ENCODE measurements at regions not wholly inside any gene's neighbourhood (a gene's known extent, or its start where the extent isn't known, plus 50 kb on each side); places are given as distances from the start of the nearest gene placed in this dataset.
"Not testable (repeated sequence)": the region's sequence is repeated elsewhere in the genome, so short reads cannot be mapped to it uniquely, and the experiment has no call there.

DNA sequence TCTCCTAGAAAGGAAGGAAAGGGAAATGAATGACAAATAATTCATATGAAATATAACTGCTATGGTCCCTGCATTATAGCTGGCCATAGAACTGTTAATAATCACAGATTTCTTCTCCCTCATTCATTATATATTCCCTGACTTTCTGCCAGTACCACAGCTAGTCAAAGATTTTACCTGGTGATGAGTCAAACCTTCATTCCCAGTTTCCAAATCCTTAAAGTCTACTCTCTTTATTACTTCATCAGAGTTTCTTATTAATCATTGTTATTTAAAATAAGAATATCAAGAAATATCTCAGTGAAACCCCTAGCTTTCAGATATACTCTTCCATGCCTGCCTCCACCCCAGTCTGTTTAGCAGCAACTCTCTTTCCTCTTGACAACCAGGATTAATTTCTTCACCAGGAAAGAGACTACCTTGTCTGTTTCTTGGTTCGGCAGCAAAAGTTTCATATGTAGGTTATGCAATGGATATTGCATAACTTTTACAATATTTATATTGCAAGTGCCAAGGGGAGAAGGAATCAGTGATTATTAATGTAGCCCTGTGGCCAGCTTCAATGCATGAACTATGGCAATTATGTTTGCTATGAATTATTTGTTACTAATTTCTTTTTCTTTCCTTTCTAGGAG, 533.8 kb downstream of the FBXO15 start:
- DNase-seq = no peak

DNA sequence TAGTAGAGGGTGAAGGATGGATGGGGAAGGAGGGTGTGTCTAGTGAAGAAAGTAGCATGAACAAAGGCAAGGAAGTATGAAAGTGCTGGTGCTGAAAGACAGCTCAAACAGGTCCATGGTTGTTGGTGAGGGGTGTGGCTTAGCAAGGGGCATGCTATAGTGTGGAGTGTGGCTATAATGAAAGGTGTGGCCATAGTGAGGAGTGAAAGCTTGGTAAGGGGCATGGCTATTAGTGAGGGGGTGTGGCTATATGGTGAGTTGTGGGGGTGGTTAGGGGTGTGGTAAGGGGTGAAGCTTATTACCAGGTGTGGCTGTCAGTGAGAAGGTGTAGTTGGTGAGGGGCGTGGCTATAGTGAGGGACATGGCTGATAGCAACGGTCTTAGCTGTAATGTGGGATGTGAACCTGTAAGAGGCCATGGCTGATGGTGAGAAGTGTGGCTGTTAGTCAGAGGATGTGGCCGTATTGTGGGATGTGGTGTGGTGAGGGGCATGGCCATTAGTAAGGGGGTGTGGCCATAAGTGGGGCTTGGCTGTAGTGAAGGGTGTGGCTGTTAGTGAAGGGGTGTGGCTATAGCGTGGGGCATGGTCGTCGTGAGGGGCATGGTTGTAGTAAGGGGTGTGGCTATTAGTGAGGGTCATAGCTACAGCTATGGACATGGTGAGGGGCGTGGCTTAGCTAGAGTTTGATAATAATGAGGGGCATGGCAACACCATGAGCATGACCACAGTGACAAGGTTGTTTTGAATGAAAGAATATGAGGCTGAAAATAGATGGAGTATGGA, 549.6 kb downstream of the FBXO15 start:
- DNase-seq = no peak

DNA sequence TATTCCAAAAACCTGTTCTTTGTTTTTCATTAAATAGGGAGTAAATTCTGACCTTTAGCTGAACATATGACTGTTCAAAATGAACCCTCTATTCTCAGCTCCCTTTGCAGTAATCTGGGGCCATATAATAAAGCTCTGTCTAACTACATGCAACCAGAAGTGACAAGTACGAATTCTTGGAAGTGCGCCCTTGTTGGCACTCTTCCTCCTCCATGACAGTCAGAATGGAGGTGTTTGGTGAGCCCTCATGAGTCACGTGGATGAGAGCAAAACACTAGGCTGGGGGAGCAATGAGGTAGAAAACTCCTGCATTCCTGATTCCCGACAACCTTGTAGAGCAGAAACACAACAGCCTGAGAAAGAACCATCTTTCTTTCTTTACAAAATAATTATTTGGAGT, 552.9 kb downstream of the FBXO15 start:
- DNase-seq = no peak

DNA sequence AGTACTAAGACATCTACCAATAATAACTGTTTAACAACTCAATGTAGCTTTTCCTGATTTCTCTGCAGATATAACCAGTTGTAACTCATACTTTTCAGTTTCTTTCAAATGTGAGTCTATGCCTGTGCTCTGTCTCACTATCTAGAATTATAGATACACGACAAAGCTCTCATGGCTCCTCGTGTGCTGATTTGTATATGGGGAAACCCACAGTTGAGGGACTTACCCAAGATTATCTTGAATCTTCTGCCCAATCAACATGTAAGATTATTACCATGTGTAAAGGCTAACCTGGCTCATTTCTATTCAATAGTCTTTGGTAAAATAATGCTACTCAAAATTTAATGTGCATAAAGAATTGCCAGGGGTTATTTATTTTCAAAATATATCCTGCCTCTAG, 554.4 kb downstream of the FBXO15 start:
- no peak for DNase-seq

DNA sequence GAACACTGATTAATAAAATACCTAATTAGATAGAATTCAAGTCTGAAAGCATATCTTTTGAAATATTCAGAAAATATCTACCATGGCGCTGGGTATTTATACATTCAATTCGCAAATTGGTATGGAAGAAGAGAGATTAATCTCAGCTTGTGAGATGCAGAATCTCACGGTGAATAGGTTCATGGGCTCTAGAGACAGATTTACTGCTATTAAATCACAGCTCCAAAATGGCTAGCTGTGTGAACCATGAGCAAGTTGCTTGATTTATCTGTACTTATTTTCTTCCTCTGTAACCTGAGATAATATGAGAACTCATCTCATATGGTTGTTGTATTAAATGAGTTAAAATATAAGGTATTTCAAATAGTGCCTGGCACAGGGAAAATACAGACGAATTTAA, 556.7 kb downstream of the FBXO15 start:
- DNase-seq = no peak

DNA sequence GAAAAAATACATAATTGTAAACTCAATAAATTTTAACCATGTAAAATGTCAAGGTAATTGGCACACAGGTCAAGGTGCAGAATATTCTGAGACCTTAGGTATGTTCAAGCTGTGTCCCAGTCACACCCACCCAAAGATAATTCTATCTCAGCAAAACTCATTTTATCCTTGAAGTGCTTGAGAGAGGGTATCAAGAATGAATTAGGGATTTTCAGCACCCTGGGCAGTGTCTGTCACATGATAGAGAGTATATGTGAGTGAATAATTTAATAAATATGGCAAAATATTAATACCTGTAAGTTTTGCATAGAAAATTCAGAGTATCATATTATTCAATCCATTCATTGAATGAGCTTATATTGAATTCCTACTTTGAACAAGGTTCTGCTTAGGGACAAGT, 567.9 kb downstream of the FBXO15 start:
- no peak for DNase-seq

DNA sequence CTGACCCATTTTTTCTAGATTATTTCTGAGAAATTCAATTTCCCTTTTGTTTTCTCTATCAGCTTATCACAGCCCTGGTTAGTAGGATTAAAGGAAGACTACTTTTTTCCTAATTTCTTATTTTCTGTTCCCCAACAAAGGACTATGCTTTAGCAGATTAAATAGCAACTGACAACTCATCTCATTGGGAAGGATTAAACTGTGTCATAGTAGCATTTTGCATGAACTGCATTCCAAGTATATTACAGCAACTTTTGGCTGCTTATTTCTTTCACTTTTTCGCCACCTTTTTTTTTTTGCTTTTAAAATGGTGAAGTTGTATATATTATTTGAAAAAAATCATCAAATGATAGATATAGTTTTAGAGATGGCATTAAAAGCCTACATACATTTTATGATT, 570.3 kb downstream of the FBXO15 start:
- DNase-seq = no peak

DNA sequence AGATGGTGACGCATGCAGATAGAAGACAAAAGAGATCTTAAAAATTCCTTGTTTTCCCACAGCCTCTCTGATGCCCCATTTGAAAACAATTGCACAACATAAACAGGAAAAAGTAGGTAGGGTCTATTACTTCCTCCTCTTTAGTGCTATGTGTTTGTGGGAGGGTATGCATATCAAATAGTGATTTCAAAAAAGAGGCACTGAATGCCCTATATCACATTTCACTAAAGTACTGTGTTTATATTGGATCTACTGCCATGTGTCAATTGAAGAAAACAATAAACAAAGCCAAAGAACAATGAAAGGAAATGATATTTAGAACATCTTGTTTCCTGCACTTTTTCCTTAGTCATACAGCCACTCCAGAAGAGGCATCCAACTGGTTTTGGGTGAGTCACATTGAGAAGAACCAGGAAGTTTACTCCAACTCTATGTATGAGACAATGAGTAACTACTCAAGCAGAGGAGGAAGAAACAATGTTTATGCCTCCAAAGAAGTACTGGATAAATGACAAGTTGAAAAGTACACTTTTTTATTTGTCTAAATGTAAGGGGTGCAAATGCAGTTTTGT, 583.6 kb downstream of the FBXO15 start:
- DNase-seq = no peak

DNA sequence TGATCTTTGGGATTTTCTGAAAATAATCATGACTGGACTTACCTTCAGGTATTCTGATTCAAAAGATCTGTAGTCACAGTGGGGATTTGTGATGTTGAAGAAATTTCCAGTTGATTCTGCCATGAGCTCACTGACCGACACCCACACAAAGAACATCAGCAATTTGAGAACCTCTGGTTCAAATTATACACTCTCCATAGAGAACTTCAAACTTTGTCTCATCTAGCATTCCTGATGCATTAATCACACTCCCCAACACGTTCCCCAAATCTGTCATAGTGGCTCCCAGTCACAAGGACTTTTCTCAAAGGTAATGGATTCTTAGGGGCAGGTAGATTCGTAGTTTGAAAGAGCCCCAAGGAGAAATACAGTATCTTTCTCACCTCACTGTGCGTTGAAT, 584.3 kb downstream of the FBXO15 start:
- no peak for DNase-seq

DNA sequence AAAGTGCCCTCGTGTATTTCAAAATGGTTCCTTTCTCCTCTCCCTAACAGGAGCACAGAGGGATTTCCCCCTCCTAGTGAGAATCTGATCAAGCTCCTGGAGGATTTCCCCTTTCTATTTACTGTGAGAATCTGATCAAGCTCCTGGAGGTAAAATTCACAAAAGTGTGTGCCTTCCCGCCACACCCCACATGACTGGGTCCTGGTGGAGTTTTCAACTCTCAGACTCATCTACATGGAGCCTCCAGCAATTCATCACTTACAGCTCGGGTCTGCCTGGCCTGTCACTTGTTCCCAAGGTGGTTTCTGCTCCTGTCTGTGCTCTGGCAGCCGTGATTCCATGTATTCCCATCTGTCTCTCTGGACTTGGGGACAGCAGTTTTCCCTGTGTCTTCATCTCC, 590.7 kb downstream of the FBXO15 start:
- DNase-seq = no peak

DNA sequence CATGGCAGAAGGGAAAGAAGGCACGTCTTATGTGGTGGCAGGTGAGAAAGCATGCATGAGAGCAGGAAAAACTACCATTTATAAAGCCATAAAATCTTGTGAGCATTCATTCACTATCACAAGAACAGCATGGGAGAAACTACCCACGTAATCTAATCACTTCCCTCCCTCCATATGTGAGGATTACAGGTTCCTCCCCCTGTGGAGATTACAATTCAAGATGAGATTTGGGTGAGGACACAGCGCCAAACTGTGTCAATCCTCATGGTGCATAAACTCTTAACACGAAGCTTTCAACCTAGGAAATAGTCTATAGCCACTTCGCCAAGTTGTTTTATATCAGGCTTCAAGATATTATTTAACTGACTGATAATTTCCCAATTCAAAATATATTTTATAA, 595.5 kb downstream of the FBXO15 start:
- DNase-seq = no peak

DNA sequence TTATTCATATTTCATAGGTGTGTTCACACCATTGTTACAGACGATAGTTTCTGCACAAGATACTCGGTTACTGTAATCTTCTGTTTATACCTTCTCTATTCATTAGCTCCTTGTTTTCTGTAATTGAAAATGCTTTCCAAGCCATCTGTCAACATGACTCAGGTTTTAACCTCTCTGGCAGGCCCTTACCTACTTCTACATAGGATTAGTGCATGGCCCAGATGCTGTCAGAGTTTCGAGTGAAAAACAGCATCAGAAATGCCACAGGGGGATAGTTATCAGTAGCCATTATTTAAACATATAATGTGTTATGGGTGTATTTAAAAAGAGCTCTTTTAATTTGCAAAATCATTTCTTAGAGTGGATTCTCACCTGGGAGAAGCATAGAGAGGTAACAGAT, 596.4 kb downstream of the FBXO15 start:
- no peak for DNase-seq

DNA sequence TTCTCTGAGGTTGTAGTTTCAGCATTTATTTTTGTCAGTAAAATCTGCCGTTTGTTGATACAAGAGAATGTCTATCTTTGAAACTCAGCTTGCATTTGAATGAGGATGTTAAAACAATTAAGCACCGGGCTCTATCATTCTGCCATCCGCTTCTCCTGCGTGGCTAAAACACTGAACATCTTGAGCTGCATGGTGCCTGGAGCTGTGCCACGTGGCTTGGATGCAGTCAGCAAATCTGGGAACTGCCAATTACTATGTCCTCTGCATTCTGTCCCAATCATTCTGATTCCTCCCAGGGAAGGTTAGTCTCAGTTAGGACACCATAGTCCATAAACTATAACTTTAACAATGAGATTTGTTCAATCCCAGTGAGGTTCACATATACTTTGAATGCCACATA, 598.4 kb downstream of the FBXO15 start:
- no peak for DNase-seq

DNA sequence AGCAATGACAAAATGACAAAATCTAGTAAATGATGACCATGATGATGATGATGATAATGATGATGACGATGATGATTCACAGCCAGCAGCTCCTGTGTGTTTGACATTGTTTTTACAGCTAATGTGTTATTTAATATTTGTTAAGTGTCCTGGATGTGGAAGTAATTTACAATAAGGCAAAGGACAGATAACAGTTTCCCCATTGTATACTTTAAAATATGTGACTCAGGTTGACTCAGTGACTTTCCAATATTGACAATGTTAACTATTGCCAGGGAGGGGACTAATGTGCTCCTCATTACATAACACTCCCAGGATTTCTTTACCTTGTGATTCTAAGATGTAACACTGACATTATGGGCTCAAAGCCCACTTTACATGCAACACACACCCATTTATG, 602.2 kb downstream of the FBXO15 start:
- no peak for DNase-seq

DNA sequence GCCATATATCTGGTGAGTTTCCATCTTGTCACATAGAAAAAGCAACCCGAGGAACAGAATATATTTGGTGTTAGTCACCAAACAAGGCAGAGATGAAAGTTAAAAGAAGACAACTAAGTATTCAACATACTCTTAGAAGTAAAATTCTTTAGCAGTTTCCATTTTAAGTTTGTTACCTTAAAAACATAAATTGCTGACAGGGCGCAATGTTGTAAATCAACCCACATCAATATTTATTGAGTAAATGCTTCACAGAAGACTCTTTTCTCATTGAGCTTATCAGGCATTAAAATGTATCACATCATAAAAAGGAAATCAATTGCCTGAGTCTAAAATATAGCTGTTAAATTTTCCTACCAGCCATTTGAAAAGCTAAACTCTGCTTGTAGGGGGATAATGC, 603.0 kb downstream of the FBXO15 start:
- DNase-seq = no peak

DNA sequence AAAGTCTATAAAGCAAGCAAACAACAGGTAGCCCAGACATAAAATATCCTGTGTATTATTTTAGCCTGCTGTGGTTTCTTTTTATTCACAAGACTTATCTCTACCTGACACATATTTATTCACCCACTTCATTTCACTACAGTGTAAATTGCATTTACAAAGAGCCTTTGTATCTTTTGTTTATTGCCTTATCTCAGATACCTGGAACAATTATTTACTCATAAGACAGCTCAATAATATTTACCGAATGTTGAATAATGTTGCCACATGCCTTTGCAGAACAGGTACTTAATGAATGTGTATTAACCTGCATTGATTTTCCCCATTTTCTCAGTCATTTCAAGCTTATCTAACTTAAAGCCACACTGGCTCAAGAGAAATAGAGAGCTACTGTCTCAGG, 603.6 kb downstream of the FBXO15 start:
- DNase-seq = no peak

DNA sequence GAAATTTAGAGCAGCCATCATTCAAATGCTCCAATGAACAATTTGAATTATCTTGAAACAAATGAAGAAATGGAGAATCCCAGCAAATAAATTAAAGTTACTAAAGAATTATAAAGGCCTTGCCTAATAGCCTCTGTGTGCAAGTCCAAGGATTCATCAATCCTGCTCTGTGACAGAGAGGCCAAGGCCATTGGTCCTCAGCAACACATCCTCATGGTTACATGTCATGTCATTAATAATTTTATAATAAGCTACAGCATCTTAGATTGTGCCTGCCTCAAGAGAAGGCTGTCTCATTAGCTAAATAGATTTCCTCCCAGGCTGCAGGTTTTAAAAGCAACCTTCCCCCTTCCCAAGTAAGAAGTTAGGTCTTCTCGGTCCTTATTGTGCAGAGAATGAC, 611.6 kb downstream of the FBXO15 start:
- no peak for DNase-seq

DNA sequence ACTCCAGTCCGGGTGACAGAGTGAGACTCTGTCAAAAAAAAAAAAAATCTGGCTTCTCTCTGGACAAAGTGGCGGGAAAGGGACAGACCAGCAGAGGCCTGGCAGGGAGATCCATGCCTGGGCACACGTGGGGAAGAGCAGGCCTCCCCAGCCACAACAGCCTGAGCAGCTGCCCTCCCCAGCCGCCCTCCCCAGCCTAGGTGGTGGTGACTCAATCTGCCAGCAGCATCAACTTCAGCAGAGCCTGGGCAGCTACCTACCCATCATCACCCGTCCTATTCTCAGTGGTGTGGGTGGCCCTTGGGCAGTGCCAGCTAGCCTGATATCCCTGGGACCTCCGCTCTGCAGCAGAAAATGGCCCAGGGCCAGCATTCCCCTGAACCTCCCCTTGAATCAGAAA, 612.4 kb downstream of the FBXO15 start:
- DNase-seq = no peak

DNA sequence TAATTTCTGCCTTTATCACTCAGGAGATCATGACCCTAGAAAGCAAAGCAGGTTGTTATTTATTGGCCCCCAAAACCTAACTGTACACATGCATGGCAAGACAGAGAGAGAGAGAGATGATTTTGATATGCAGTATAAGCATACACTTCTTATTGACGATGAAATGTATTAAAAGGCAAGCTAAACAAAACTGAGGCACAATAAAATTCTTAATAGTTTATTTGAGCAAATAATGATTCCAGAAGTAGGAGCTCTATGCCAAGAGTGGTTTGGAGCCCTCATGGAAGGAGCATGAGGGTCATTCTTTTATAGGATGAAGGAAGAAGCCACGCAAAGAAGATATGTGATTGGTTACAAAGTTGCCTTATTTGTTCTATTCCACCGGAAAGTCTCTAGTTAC, 616.0 kb downstream of the FBXO15 start:
- no peak for DNase-seq

DNA sequence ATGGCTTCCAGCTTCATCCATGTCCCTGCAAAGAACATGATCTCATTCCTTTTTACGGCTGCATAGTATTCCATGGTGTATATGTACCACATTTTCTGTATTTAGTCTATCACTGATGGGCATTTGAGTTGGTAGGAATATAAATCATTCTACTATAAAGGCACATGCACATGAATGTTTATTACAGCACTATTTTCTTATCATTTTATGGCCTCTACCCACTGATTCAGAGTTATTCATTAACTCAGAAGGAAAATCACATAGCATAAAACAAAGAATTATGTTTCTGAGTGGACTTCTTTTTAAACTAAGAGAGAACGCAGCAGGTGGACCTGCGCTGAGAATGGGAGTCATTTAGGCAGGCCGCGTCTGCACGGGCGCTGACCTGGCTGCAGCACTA, 619.6 kb downstream of the FBXO15 start:
- no peak for DNase-seq

DNA sequence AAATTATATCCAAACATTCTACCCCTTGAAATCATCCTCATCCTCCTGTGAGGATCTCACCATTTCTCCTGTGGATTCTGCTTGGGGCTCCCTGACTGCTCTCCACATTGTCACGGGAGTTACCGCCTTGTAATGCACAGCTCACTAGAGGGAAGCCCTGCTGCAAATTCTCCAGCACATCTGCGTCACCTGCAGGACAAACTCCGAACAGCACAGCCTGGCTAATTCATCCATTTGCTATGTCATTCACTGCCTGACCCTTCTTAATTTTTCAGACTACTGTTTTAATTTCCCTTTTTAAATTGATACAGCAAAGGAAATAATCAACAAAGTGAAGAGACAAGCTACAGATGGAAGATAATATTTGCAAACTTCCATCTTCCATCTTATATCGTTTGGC, 627.4 kb downstream of the FBXO15 start:
- no peak for DNase-seq

DNA sequence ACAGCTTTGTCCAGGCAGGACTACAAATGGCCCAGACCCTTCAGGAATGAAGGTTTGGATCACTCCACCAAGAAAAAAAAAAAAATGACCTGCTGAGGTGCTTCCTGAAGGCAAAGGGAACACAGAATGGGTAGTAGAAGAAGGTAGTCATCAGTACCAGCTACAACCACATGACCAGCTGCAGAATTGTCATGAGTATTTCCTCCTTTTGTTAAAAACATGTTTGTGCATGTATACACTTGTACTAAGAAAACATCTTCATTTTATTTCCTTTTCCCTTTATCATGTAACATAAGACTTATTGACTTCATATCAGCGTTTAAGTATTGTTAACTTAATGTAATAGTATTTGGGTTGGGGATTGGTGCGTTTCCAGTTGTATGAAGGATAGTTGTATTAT, 631.6 kb downstream of the FBXO15 start:
- not testable (repeated sequence) for DNase-seq

DNA sequence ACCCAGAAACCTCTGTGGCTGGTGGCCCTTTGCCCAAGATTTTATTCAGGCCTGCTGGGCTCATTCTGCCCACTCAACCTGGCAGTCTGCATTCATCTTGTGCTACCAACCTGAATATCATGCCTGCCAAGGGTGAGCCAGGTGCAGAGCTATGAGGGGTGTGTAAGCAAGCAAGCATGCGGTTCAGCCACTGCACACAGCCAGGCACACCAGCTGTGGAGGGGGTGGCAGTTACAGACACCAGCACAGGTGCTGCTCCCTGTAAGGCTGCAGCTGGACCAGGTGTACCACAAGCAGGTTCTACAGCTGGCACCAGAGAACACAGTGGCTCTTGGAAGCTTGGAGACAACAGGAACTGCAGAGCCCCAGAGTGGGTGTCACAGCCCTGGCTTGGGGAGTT, 633.2 kb downstream of the FBXO15 start:
- no peak for DNase-seq

DNA sequence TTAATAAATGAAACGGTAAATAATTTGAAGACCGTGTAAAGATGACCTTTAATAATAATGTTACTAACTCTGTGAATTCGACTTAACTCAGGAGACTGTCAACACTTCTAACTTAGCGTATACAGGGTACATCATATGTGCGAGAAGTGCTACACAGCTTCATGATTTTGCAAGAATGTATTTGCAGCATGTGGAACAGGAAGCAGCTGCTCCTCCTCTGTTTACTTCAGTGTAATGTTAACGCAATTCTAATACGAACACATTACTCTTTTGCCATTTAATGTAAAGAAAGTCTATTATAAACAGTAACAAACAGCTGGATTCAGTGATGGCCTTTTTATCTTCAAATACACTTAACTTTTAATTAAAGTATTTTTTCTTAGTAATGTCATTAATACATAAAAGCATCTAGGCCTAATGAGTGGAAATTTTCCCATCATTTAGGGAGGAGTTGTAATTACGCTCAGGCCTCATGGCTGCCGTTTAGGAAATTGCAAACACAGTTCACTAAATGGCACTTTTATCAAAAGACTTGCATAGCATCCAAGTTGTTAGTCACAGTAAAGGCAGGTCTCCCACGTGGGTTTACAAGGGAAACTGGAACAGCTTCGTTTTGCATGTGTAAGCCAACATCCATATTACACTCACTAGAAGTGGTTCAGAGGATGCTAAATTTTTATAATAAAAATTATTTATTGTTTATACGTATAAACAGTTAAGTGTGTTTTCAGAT, 635.7 kb downstream of the FBXO15 start:
- DNase-seq = no peak

All from stimulated activated naive CD4-positive, alpha-beta T cell treated with Interleukin-2 at 50 U/mL for 16 hours (primary cell).